ENCODE measurements at regions not wholly inside any gene's neighbourhood (a gene's known extent, or its start where the extent isn't known, plus 50 kb on each side); places are given as distances from the start of the nearest gene placed in this dataset.
"Not testable (repeated sequence)": the region's sequence is repeated elsewhere in the genome, so short reads cannot be mapped to it uniquely, and the experiment has no call there.

GRCh38 chr7:13717031-13717430, 272.4 kb downstream of the ETV1 start:
- no peak for DNase-seq (ENCODE audit: low spot score)

- DNase-seq (ENCODE audit: low spot score), result no peak
Observed at GRCh38 chr7:13724191-13724976, 265.1 kb downstream of the ETV1 start.

- DNase-seq (ENCODE audit: low spot score), result no peak
Observed at GRCh38 chr7:13724977-13725566, 264.4 kb downstream of the ETV1 start.

GRCh38 chr7:13725591-13725990, 263.9 kb downstream of the ETV1 start:
- no peak for DNase-seq (ENCODE audit: low spot score)

- no peak for DNase-seq (ENCODE audit: low spot score)
Observed at GRCh38 chr7:13727279-13727678, 262.2 kb downstream of the ETV1 start.

DNA sequence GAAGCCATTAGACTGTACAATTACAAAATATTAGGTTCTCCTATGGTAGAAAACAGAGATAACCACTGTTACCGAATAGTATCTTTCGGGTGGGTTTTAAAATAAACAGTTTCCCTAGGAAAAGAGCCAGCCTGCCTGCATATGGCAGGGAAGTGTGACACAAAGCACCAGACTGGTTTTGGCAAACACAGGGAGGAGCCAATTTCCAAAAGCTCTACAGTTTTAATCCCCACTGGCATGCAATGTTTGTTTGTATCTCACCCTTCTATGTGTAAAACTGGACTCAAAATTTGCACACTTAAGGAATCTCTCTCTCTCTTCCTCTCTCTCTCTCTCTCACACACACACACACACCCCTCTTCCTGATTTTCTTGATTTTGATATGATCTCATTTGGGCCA, 261.7 kb downstream of the ETV1 start:
- DNase-seq (ENCODE audit: low spot score), result no peak

DNA sequence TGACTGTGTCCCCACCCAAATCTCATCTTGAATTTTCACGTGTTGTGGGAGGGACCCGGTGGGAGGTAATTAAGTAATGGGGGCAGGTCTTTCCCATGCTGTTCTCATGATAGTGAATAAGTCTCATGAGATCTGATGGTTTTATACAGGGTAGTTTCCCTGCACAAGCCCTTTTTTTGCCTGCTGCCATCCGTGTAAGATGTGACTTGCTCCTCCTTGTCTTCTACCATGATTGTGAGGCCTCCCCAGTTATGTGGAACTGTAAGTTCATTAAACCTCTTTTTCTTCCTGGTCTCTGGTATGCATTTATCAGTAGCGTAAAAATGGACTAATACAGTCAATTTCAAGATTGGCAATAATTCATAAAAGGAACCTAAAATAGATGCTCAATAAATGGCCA, 261.0 kb downstream of the ETV1 start:
- DNase-seq (ENCODE audit: low spot score), result not testable (repeated sequence)

DNA sequence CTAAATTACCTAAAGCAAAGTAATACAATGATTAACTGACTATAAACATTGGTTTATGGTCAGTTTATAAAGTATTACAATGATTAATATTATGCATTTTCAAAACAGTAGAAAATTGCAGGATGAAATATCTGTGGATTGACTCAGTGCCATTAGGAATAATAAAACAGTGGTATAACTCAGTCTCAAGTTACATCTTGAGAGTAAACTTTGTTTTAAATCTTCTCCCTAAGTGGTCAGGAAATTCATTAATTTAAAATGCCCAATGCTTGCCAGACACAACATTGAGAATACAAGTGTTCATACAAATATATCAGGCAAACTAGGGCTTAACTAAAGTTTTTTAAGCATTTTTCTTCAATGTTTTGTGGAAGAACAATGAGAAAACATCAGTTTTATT, 257.8 kb downstream of the ETV1 start:
- no peak for DNase-seq (ENCODE audit: low spot score)

GRCh38 chr7:13737563-13737962, 251.9 kb downstream of the ETV1 start:
- no peak for DNase-seq (ENCODE audit: low spot score)

GRCh38 chr7:13742126-13742525, 247.3 kb downstream of the ETV1 start:
- no peak for DNase-seq (ENCODE audit: low spot score)

DNA sequence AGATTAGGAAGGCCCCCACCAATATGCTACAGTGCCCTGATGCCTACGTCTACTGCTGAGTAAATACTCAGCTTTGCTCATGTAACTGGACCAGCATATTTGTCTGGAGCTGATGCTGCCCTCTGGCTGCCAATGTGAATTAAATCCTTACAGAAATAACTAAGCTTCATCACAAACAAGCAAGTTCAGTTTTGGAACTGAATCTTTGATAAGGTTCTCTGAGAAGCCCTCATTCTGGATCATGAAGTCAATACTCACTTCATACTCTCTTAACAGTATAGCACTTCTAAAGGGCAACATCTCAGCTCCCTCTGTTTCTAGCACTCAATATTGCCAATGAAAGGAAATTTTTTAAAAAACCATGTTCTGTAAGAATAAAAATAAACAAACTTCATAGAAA, 246.7 kb downstream of the ETV1 start:
- peak; percentile 62 for DNase-seq (ENCODE audit: low spot score)

DNA sequence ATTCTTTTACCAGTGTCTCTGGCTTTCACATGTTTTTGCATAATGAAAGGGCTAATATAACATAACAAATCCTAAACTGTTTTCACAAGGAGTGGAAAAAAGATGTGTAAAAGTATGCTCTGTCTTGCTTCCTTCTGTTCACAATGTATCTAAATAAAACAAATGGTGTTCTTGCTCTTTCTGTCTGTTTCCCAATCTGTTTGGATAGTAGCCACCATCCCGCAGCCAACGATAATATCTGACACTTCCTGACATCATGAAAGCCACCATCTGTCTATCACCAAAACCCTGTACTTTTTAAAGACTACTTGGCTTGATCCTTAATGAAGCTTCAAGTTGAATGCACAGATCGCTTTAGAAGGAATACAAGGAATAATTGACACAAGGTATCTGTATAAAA, 246.2 kb downstream of the ETV1 start:
- no peak for DNase-seq (ENCODE audit: low spot score)

DNA sequence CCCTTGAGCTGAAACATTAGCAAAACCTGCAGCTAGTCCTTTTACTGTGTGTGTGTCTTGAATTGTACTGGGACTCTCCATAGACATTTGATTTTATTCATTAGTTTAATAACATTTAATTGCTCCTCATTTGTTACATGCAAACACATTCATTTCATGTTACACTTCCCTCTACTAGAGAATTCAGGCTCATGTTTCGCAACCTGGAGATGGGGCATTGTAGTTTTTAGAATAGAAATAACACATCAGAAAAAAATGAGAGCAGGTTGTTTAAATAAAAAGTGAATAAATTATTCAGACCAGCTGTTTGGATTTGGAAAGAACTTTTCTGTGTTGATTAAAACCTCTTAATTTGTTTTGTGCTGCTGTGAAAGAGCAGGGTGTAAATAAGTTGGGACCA, 243.9 kb downstream of the ETV1 start:
- DNase-seq (ENCODE audit: low spot score), result no peak

- no peak for DNase-seq (ENCODE audit: low spot score)
Observed at GRCh38 chr7:13748998-13749397, 240.5 kb downstream of the ETV1 start.

- DNase-seq (ENCODE audit: low spot score), result no peak
Observed at GRCh38 chr7:13749636-13750035, 239.8 kb downstream of the ETV1 start.

- DNase-seq (ENCODE audit: low spot score), result no peak
Observed at GRCh38 chr7:13751766-13752165, 237.7 kb downstream of the ETV1 start.

DNA sequence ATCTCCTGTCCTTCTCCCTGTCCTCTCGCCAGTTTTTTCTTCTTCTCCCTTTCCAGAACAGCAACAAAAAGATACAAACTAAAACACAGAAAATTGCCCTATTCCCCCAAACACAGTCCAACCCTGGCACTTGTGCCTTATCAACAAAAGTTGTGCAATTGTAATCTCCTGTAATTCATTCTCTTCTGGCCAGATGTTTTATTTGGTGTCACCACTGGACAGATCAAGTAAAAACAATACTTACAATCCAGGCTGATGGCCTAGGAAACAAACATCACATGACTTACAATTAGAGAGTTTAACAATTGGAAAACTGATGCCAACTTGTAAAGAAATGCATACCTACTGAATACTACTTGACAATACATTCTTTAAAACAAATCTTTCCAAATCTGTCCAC, 231.6 kb downstream of the ETV1 start:
- no peak for DNase-seq (ENCODE audit: low spot score)

GRCh38 chr7:13765853-13766252, 223.6 kb downstream of the ETV1 start:
- DNase-seq (ENCODE audit: low spot score), result not testable (repeated sequence)

- DNase-seq (ENCODE audit: low spot score), result no peak
Observed at GRCh38 chr7:13770305-13770704, 219.2 kb downstream of the ETV1 start.

GRCh38 chr7:13774976-13775375, 214.5 kb downstream of the ETV1 start:
- DNase-seq (ENCODE audit: low spot score), result no peak

GRCh38 chr7:13777242-13777641, 212.2 kb downstream of the ETV1 start:
- no peak for DNase-seq (ENCODE audit: low spot score)

GRCh38 chr7:13778967-13779366, 210.5 kb downstream of the ETV1 start:
- no peak for DNase-seq (ENCODE audit: low spot score)

- no peak for DNase-seq (ENCODE audit: low spot score)
Observed at GRCh38 chr7:13790611-13791010, 198.9 kb downstream of the ETV1 start.

- no peak for DNase-seq (ENCODE audit: low spot score)
Observed at GRCh38 chr7:13792208-13792607, 197.3 kb downstream of the ETV1 start.
